SK-N-SH treated with all-trans-retinoic acid at 6 μM for 48 hours (cell line): ENCODE measurements at regions not wholly inside any gene's neighbourhood (a gene's known extent, or its start where the extent isn't known, plus 50 kb on each side); places are given as distances from the start of the nearest gene placed in this dataset.

Experiments
- ARNTL ChIP-seq: fragments of 450-650 bp; formaldehyde crosslinking; IDR thresholded peaks from 2 replicates; pipeline ENCODE4 v1.5.0; 2020; ENCODE audit warnings: low read depth, mild to moderate bottlenecking, moderate library complexity, borderline replicate concordance
- CREB5 ChIP-seq: fragments of 250-450 bp; sonication (Bioruptor Pico); IDR thresholded peaks from 2 replicates; pipeline ENCODE4 v1.5.1; 2020; ENCODE audit warnings: low read depth, mild to moderate bottlenecking, moderate library complexity
- CSRNP3 ChIP-seq: fragments of 250-450 bp; sonication (Bioruptor Pico); IDR thresholded peaks from 2 replicates; pipeline ENCODE4 v1.5.1; 2021; ENCODE audit warnings: mild to moderate bottlenecking, moderate library complexity
- GLIS3 ChIP-seq: fragments of 250-450 bp; sonication (Bioruptor Pico); IDR thresholded peaks from 2 replicates; pipeline ENCODE4 v1.5.0; 2020; ENCODE audit warnings: mild to moderate bottlenecking, moderate library complexity
- ISL1 ChIP-seq: fragments of 250-450 bp; sonication (Bioruptor Pico); IDR thresholded peaks from 2 replicates; pipeline ENCODE4 v2.1.2; 2022; ENCODE audit warnings: mild to moderate bottlenecking, moderate library complexity
- OSR1 ChIP-seq: fragments of 250-450 bp; sonication (Bioruptor Pico); IDR thresholded peaks from 2 replicates; pipeline ENCODE4 v1.8.0; 2022; ENCODE audit warnings: moderate library complexity, mild to moderate bottlenecking, inconsistent platforms
- PATZ1 ChIP-seq: fragments of 250-450 bp; sonication (Bioruptor Pico); IDR thresholded peaks from 2 replicates; pipeline ENCODE4 v1.8.0; 2020; ENCODE audit warnings: mild to moderate bottlenecking, moderate library complexity, borderline replicate concordance
- POU6F1 ChIP-seq: fragments of 250-450 bp; sonication (Bioruptor Pico); IDR thresholded peaks from 2 replicates; pipeline ENCODE4 v1.8.0; 2021; ENCODE audit warnings: low read depth, mild to moderate bottlenecking, moderate library complexity, borderline replicate concordance
- RARB ChIP-seq: fragments of 250-450 bp; sonication (Bioruptor Pico); IDR thresholded peaks from 2 replicates; pipeline ENCODE4 v1.8.0; 2021; ENCODE audit warnings: mild to moderate bottlenecking, moderate library complexity
- SNAI2 ChIP-seq: fragments of 250-450 bp; sonication (Bioruptor Pico); IDR thresholded peaks from 2 replicates; pipeline ENCODE4 v1.5.0; 2020; ENCODE audit warnings: mild to moderate bottlenecking, moderate library complexity
- ZC3H10 ChIP-seq: fragments of 250-450 bp; sonication (Bioruptor Pico); IDR thresholded peaks from 2 replicates; pipeline ENCODE4 v1.5.1; 2021; ENCODE audit warnings: mild to moderate bottlenecking, moderate library complexity
- ZFP3 ChIP-seq: fragments of 250-450 bp; sonication (Bioruptor Pico); IDR thresholded peaks from 2 replicates; pipeline ENCODE4 v1.5.0; 2020; ENCODE audit warnings: mild to moderate bottlenecking, moderate library complexity
- ZFP30 ChIP-seq: fragments of 450-650 bp; formaldehyde crosslinking; IDR thresholded peaks from 2 replicates; pipeline ENCODE4 v1.5.0; 2022; ENCODE audit warnings: mild to moderate bottlenecking, moderate library complexity
- ZNF70 ChIP-seq: fragments of 450-650 bp; formaldehyde crosslinking; IDR thresholded peaks from 2 replicates; pipeline ENCODE4 v1.5.0; 2020; ENCODE audit warnings: mild to moderate bottlenecking, moderate library complexity

- TF ChIP-seq ZNF70 (no peak), RARB (no peak), ZFP3 (CRISPR knock-in tag) (no peak), PATZ1 (no peak), ARNTL (CRISPR knock-in tag) (no peak), ZC3H10 (no peak), CREB5 (CRISPR knock-in tag) (no peak), ZFP30 (no peak), OSR1 (CRISPR knock-in tag) (no peak), GLIS3 (CRISPR knock-in tag) (no peak), ISL1 (CRISPR knock-in tag) (no peak), SNAI2 (no peak), CSRNP3 (CRISPR knock-in tag) (no peak), POU6F1 (CRISPR knock-in tag) (no peak)
Observed at GRCh38 chr10:128398999-128399398, 272.8 kb upstream of the MKI67 start.
